ENCODE measurements at regions not wholly inside any gene's neighbourhood (a gene's known extent, or its start where the extent isn't known, plus 50 kb on each side); places are given as distances from the start of the nearest gene placed in this dataset.

DNA sequence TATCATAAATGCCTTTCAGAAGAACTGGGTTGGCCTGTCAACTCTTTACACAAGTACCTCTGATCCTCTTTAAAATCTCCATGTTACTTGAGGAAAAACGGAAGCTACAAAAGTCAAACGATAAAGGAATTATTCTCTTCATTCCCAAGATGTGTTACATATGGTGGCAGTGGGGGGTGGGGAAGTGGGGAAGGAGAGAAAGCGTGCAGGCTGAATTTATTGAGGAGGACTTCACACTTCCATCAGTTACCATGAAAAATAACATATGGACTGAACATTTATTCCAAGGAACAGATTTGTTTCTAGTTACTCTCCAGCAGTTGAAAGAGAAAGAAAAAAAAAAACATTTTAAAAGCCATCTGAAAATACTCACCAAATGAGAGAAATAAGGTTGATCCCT, 474.4 kb upstream of the DCN start:
- TF ChIP-seq, protein P1, sequence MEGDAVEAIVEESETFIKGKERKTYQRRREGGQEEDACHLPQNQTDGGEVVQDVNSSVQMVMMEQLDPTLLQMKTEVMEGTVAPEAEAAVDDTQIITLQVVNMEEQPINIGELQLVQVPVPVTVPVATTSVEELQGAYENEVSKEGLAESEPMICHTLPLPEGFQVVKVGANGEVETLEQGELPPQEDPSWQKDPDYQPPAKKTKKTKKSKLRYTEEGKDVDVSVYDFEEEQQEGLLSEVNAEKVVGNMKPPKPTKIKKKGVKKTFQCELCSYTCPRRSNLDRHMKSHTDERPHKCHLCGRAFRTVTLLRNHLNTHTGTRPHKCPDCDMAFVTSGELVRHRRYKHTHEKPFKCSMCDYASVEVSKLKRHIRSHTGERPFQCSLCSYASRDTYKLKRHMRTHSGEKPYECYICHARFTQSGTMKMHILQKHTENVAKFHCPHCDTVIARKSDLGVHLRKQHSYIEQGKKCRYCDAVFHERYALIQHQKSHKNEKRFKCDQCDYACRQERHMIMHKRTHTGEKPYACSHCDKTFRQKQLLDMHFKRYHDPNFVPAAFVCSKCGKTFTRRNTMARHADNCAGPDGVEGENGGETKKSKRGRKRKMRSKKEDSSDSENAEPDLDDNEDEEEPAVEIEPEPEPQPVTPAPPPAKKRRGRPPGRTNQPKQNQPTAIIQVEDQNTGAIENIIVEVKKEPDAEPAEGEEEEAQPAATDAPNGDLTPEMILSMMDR (IDR thresholded peaks at IDR 0.05): no peak
- TF ChIP-seq EZH2 (IDR thresholded peaks at IDR 0.05; ENCODE audit: borderline replicate concordance, insufficient read depth, low read depth, low read length, poor library complexity, severe bottlenecking): no peak
